ENCODE measurements at regions not wholly inside any gene's neighbourhood (a gene's known extent, or its start where the extent isn't known, plus 50 kb on each side); places are given as distances from the start of the nearest gene placed in this dataset.

DNA sequence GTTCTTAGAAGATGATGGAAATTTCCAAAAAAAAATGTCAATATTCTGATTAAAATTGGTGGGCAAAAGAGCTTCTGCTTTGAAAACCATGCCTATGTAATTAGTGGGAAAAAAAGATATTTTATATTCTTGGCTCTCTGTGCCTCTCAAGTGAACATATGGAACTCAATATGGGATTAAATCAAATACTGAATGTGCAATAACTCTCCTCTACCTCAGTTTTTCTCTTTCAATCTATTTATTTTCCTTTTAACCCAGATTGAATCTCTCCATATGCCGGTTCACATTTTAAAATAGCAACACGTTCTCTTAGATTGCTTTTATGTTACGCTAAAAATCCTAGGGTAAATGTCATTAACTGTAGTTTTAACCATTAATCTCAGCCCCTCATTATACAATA lies 224.2 kb upstream of the PABPC4L start:
- no peak for DNase-seq (ENCODE audit: insufficient read length, low spot score, missing footprints)
- H3K4me2 ChIP-seq (ENCODE audit: insufficient read depth, low read length): no peak overlapping the region
- H3K4me1 ChIP-seq (ENCODE audit: insufficient read depth, low read length): no peaks in the 10 kb centered on the region
- H3K27ac ChIP-seq (ENCODE audit: low read depth, low read length): no peak overlapping the region
- no peaks in the 10 kb centered on the region for H4K20me1 ChIP-seq (ENCODE audit: insufficient read depth, low read length)
- TF ChIP-seq, protein P1, sequence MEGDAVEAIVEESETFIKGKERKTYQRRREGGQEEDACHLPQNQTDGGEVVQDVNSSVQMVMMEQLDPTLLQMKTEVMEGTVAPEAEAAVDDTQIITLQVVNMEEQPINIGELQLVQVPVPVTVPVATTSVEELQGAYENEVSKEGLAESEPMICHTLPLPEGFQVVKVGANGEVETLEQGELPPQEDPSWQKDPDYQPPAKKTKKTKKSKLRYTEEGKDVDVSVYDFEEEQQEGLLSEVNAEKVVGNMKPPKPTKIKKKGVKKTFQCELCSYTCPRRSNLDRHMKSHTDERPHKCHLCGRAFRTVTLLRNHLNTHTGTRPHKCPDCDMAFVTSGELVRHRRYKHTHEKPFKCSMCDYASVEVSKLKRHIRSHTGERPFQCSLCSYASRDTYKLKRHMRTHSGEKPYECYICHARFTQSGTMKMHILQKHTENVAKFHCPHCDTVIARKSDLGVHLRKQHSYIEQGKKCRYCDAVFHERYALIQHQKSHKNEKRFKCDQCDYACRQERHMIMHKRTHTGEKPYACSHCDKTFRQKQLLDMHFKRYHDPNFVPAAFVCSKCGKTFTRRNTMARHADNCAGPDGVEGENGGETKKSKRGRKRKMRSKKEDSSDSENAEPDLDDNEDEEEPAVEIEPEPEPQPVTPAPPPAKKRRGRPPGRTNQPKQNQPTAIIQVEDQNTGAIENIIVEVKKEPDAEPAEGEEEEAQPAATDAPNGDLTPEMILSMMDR (IDR thresholded peaks at IDR 0.05; ENCODE audit: extremely low read depth, low read depth, low read length): no peak
- H3K27me3 ChIP-seq (ENCODE audit: insufficient read depth, low read length): no peaks in the 10 kb centered on the region
- H3K4me3 ChIP-seq (ENCODE audit: insufficient read depth, low read length): no peak overlapping the region
- no peak overlapping the region for H2AFZ ChIP-seq (ENCODE audit: low read length)
- H3K79me2 ChIP-seq (ENCODE audit: insufficient read depth, low read length): no peaks in the 10 kb centered on the region
- no peaks in the 10 kb centered on the region for H3K9me3 ChIP-seq (ENCODE audit: low read depth, low read length)
- no peaks in the 10 kb centered on the region for H3K36me3 ChIP-seq (ENCODE audit: insufficient read depth, low read length)

DNA sequence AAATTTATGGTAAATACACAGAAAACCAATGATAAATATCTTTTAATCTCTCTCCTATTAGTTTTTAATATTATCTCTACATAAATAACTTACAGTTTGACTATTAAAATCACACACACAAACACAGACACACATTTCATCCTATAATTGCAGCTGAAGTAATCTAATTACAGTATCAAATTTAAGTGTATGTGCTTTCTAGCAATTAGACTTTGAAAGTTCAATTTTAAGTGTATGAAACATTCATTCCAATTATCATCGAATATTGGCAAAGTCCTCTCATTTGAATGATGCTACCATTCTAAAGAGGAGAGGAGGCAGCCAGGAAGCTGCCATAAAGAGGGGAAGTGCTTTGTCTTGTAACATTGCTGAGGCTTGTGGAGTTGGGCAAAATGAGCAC lies 221.2 kb upstream of the PABPC4L start:
- no peaks in the 10 kb centered on the region for H3K36me3 ChIP-seq (ENCODE audit: insufficient read depth, low read length)
- DNase-seq (ENCODE audit: insufficient read length, low spot score, missing footprints): no peak
- no peaks in the 10 kb centered on the region for H4K20me1 ChIP-seq (ENCODE audit: insufficient read depth, low read length)
- no peaks in the 10 kb centered on the region for H3K79me2 ChIP-seq (ENCODE audit: insufficient read depth, low read length)
- TF ChIP-seq, protein P1 (IDR thresholded peaks at IDR 0.05; ENCODE audit: extremely low read depth, low read depth, low read length): no peak
- H3K4me3 ChIP-seq (ENCODE audit: insufficient read depth, low read length): no peak overlapping the region
- H3K9me3 ChIP-seq (ENCODE audit: low read depth, low read length): no peaks in the 10 kb centered on the region
- H2AFZ ChIP-seq (ENCODE audit: low read length): no peak overlapping the region
- H3K27me3 ChIP-seq (ENCODE audit: insufficient read depth, low read length): no peaks in the 10 kb centered on the region
- no peaks in the 10 kb centered on the region for H3K4me1 ChIP-seq (ENCODE audit: insufficient read depth, low read length)
- no peak overlapping the region for H3K27ac ChIP-seq (ENCODE audit: low read depth, low read length)
- no peak overlapping the region for H3K4me2 ChIP-seq (ENCODE audit: insufficient read depth, low read length)

DNA sequence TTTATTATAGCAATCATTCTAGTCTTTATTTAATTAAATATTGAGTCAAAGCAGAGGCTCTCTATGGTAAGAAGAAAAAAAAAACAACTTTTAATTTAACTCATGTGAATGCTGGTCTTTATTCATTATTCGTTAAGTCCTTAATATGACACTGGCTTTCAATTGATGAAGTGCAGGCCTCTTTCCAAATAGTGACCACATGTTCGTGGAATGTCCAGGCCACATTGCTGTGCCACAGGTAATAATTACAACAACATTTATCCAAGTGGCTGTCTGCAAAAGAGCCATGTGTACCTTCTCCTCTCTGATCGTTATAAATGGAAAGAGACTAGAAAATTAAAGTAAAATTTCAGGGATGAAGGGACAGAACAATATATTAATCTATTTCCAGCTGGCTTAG lies 220.1 kb upstream of the PABPC4L start:
- H2AFZ ChIP-seq (ENCODE audit: low read length): no peak overlapping the region
- no peaks in the 10 kb centered on the region for H3K9me3 ChIP-seq (ENCODE audit: low read depth, low read length)
- no peaks in the 10 kb centered on the region for H3K4me1 ChIP-seq (ENCODE audit: insufficient read depth, low read length)
- H3K27ac ChIP-seq (ENCODE audit: low read depth, low read length): no peak overlapping the region
- no peaks in the 10 kb centered on the region for H3K36me3 ChIP-seq (ENCODE audit: insufficient read depth, low read length)
- no peaks in the 10 kb centered on the region for H3K27me3 ChIP-seq (ENCODE audit: insufficient read depth, low read length)
- H3K4me3 ChIP-seq (ENCODE audit: insufficient read depth, low read length): no peak overlapping the region
- H4K20me1 ChIP-seq (ENCODE audit: insufficient read depth, low read length): no peaks in the 10 kb centered on the region
- H3K79me2 ChIP-seq (ENCODE audit: insufficient read depth, low read length): no peaks in the 10 kb centered on the region
- TF ChIP-seq, protein P1 (IDR thresholded peaks at IDR 0.05; ENCODE audit: extremely low read depth, low read depth, low read length): no peak
- no peak for DNase-seq (ENCODE audit: insufficient read length, low spot score, missing footprints)
- H3K4me2 ChIP-seq (ENCODE audit: insufficient read depth, low read length): no peak overlapping the region

DNA sequence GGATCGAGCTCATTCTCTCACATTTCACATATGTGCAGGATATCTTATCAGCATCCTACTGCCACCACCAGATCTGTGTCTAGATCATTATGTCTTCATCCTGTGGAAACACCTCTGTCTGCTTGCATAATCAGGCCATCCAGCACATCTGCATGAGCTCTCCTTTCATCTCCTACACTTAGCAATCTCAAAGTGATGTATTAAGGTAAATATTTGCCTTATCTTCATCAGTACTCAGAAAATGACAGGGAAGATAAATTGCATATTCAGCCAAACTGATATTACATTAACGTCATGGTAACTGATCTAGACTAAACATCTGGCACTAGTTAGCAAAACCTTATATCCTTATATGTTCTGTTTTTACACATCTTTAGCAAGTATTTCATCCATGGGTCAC lies 207.3 kb upstream of the PABPC4L start:
- Histone ChIP-seq H3K4me2 (ENCODE audit: insufficient read depth, low read length) (no peak overlapping the region), H3K4me1 (ENCODE audit: insufficient read depth, low read length) (no peaks in the 10 kb centered on the region), H3K9me3 (ENCODE audit: low read depth, low read length) (no peaks in the 10 kb centered on the region), H3K4me3 (ENCODE audit: insufficient read depth, low read length) (no peak overlapping the region), H3K27ac (ENCODE audit: low read depth, low read length) (no peak overlapping the region), H3K79me2 (ENCODE audit: insufficient read depth, low read length) (no peaks in the 10 kb centered on the region), H4K20me1 (ENCODE audit: insufficient read depth, low read length) (no peaks in the 10 kb centered on the region), H3K36me3 (ENCODE audit: insufficient read depth, low read length) (no peaks in the 10 kb centered on the region), H2AFZ (ENCODE audit: low read length) (no peak overlapping the region), H3K27me3 (ENCODE audit: insufficient read depth, low read length) (no peaks in the 10 kb centered on the region)
- TF ChIP-seq, protein P1 (IDR thresholded peaks at IDR 0.05; ENCODE audit: extremely low read depth, low read depth, low read length): no peak
- DNase-seq (ENCODE audit: insufficient read length, low spot score, missing footprints): no peak

All from osteoblast (primary cell).